Endothelial cell of umbilical vein (primary cell): ENCODE measurements at regions not wholly inside any gene's neighbourhood (a gene's known extent, or its start where the extent isn't known, plus 50 kb on each side); places are given as distances from the start of the nearest gene placed in this dataset.

ENCODE experiments used
- BruUV-seq: library from RNA; stranded (reverse); fragments of 400-500 nt; replicated peaks from 2 replicates; lab custom pipeline; 2021; lab: Mats Ljungman, UMichigan
- CTCF ChIA-PET: fragments of 300-600, 350-600 bp; sonication (Branson Sonifier 250); formaldehyde crosslinking; loops from one replicate; lab custom pipeline; 2021; ENCODE audit warnings: antibody characterized with exemption, inconsistent platforms; lab: Charles Lee
- POLR2A ChIA-PET: fragments of 300-600, 350-600 bp; sonication (Branson Sonifier 250); formaldehyde crosslinking; loops from one replicate; lab custom pipeline; 2021; ENCODE audit warnings: antibody characterized with exemption, inconsistent platforms; lab: Charles Lee
- DNase-seq: peaks from one replicate; pipeline ENCODE4 v3.0.0-alpha.2; 2011; ENCODE audit warnings: low read depth, low spot score
- FAIRE-seq: peaks from 2 replicates; lab custom pipeline; 2011; peaks lifted over from hg19 to GRCh38; lab: Jason Lieb, UNC
- H2AFZ ChIP-seq: 2 replicates; pipeline ENCODE4 v1.6.0; 2012; ENCODE audit warnings: low read depth, low read length, control low read depth, inconsistent platforms
- H3K27ac ChIP-seq: 2 replicates; pipeline ENCODE4 v1.5.1; 2011; ENCODE audit warnings: low read depth, mild to moderate bottlenecking, control low read depth, low read length, moderate library complexity; ENCODE audit not compliant: insufficient read depth
- H3K27me3 ChIP-seq, 2 experiments: 2 replicates each; pipeline versions ENCODE4 v1.6.0 to v1.6.1; 2011; ENCODE audit warnings: low read length in 2 of 2, mixed read lengths in 1 of 2; ENCODE audit not compliant: control insufficient read depth in 2 of 2, insufficient read depth in 2 of 2
- H3K36me3 ChIP-seq, 2 experiments: 2 replicates in 1 of 2; 3 replicates in 1 of 2; pipeline ENCODE4 v1.5.1; 2011; ENCODE audit warnings: low read length in 2 of 2, mild to moderate bottlenecking in 1 of 2, moderate library complexity in 1 of 2; ENCODE audit not compliant: control insufficient read depth in 2 of 2, insufficient read depth in 2 of 2; ENCODE audit errors: extremely low read depth in 1 of 2
- H3K4me1 ChIP-seq: 3 replicates; pipeline ENCODE4 v1.5.1; 2011; ENCODE audit warnings: mild to moderate bottlenecking, low read length; ENCODE audit not compliant: control insufficient read depth, insufficient read depth; ENCODE audit errors: extremely low read depth
- H3K4me2 ChIP-seq: 2 replicates; pipeline ENCODE4 v1.6.1; 2011; ENCODE audit warnings: low read length, control low read depth, mixed read lengths; ENCODE audit not compliant: insufficient read depth
- H3K4me3 ChIP-seq, 3 experiments: fragments of 200-600 bp in 1 of 3; sonication (generic), shearing (Covaris generic) in 1 of 3; replicated peaks in 1 of 3; 2 replicates each; pipeline ENCODE4 v1.5.1; 2011 to 2016; ENCODE audit warnings: control low read depth in 3 of 3, low read length in 3 of 3, mild to moderate bottlenecking in 2 of 3, inconsistent platforms in 1 of 3, low read depth in 1 of 3, moderate library complexity in 1 of 3; ENCODE audit not compliant: insufficient read depth in 1 of 3
- H3K79me2 ChIP-seq: 2 replicates; pipeline ENCODE4 v1.6.0; 2012; ENCODE audit warnings: low read length, inconsistent platforms; ENCODE audit not compliant: control insufficient read depth, insufficient read depth
- H3K9ac ChIP-seq: replicated peaks from 2 replicates; pipeline ENCODE3; 2011; ENCODE audit warnings: low read length, control low read depth; ENCODE audit not compliant: insufficient read depth; ENCODE audit errors: extremely low read depth
- H3K9me1 ChIP-seq: replicated peaks from 3 replicates; pipeline ENCODE4 v1.6.0; 2011; ENCODE audit warnings: mild to moderate bottlenecking, low read length; ENCODE audit not compliant: control insufficient read depth, insufficient read depth; ENCODE audit errors: extremely low read depth
- H3K9me3 ChIP-seq: replicated peaks from 2 replicates; pipeline ENCODE4 v1.5.1; 2012; ENCODE audit warnings: low read length, inconsistent platforms; ENCODE audit not compliant: control insufficient read depth, insufficient read depth
- H4K20me1 ChIP-seq: replicated peaks from 2 replicates; pipeline ENCODE3; 2011; ENCODE audit warnings: mild to moderate bottlenecking, low read length; ENCODE audit not compliant: control insufficient read depth, insufficient read depth; ENCODE audit errors: extremely low read depth
- CTCF ChIP-seq, 2 donors: IDR thresholded peaks; 1 replicate in 1 of 2; 2 replicates in 1 of 2; pipeline ENCODE4 v1.5.1; 2011; ENCODE audit warnings: low read length in 2 of 2, mild to moderate bottlenecking in 2 of 2, moderate library complexity in 2 of 2, control low read depth in 1 of 2, inconsistent platforms in 1 of 2, low read depth in 1 of 2; ENCODE audit not compliant: insufficient read depth in 1 of 2; ENCODE audit errors: extremely low read depth in 1 of 2
- EZH2 ChIP-seq: IDR thresholded peaks from 2 replicates; pipeline ENCODE4 v1.6.1; 2012; ENCODE audit warnings: borderline replicate concordance, low read depth, mild to moderate bottlenecking, moderate library complexity, low read length, inconsistent platforms; ENCODE audit not compliant: severe bottlenecking
- FOS ChIP-seq: IDR thresholded peaks from 2 replicates; pipeline ENCODE4 v1.6.1; 2011; ENCODE audit warnings: mild to moderate bottlenecking, low read length, moderate library complexity, borderline replicate concordance; ENCODE audit not compliant: insufficient read depth
- GATA2 ChIP-seq: IDR thresholded peaks from 2 replicates; pipeline ENCODE4 v1.7.0; 2011; ENCODE audit warnings: low read depth, mild to moderate bottlenecking, moderate library complexity, mixed read lengths, low read length; ENCODE audit not compliant: insufficient read length, insufficient read depth
- JUN ChIP-seq: IDR thresholded peaks from 2 replicates; pipeline ENCODE4 v1.6.1; 2011; ENCODE audit warnings: borderline replicate concordance, low read depth; ENCODE audit not compliant: insufficient read length, insufficient read depth
- MAX ChIP-seq: IDR thresholded peaks from 2 replicates; pipeline ENCODE4 v1.6.1; 2011; ENCODE audit not compliant: insufficient read depth, insufficient read length
- MYC ChIP-seq: IDR thresholded peaks from one replicate; pipeline ENCODE4 v1.6.1; 2011; ENCODE audit warnings: mild to moderate bottlenecking, low read depth, low read length
- POLR2A ChIP-seq: IDR thresholded peaks from 2 replicates; pipeline ENCODE4 v1.6.1; 2012; ENCODE audit warnings: low read depth, mild to moderate bottlenecking, control low read depth, low read length
- POLR2AphosphoS5 ChIP-seq: IDR thresholded peaks from 2 replicates; pipeline ENCODE4 v1.6.1; 2012; ENCODE audit warnings: low read depth, mild to moderate bottlenecking, control low read depth, low read length, moderate library complexity; ENCODE audit not compliant: insufficient read depth
- dilution Hi-C: fragments of 300-500 bp; cut with MboI; formaldehyde crosslinking; loops from one replicate; pipeline ENCODE4 v1.15.0; 2019; ENCODE audit warnings: low sequenced_read_pairs; ENCODE audit not compliant: extremely low pct_ligation_motif_present
- intact Hi-C: fragments of 100-400 bp; cut with micrococcal nuclease; formaldehyde crosslinking; loops from one replicate; pipeline ENCODE4 v1.10.0; 2022

GRCh38 chr4:189204616-189205015, 736.1 kb upstream of the FRG1 start:
- H3K9me1 ChIP-seq = no peaks in the 10 kb centered on the region
- FAIRE-seq (no peak), DNase-seq (no peak)
- H3K4me3 ChIP-seq = no peak overlapping the region
- H3K36me3 ChIP-seq = no peaks in the 10 kb centered on the region
- H2AFZ ChIP-seq = no peak overlapping the region
- no peaks in the 10 kb centered on the region for H3K27me3 ChIP-seq
- ChIA-PET CTCF (no interaction called here), POLR2A (no interaction called here)
- no peak for TF ChIP-seq FOS
- no peak for TF ChIP-seq MYC
- no peak for TF ChIP-seq EZH2
- TF ChIP-seq POLR2AphosphoS5 = no peak
- no peak for TF ChIP-seq GATA2
- TF ChIP-seq MAX = no peak
- intact Hi-C loops = no loop called here
- no peaks in the 10 kb centered on the region for H3K79me2 ChIP-seq
- H3K27ac ChIP-seq = no peak overlapping the region
- no peak overlapping the region for H3K9ac ChIP-seq
- no peaks in the 10 kb centered on the region for H4K20me1 ChIP-seq
- H3K4me1 ChIP-seq = no peaks in the 10 kb centered on the region
- H3K4me2 ChIP-seq = no peak overlapping the region
- dilution Hi-C loops = no loop called here
- H3K9me3 ChIP-seq = peaks cover 6% of the 10 kb centered on the region
- no TSS peak for BruUV-seq

- DNase-seq (no peak), FAIRE-seq (no peak)
- intact Hi-C loops (no loop called here), dilution Hi-C loops (no loop called here)
- no TSS peak for BruUV-seq
- H4K20me1 ChIP-seq = no peaks in the 10 kb centered on the region
- H3K9ac ChIP-seq = no peak overlapping the region
- no peaks in the 10 kb centered on the region for H3K4me1 ChIP-seq
- no peak overlapping the region for H2AFZ ChIP-seq
- no peak overlapping the region for H3K4me2 ChIP-seq
- ChIA-PET CTCF (no interaction called here), POLR2A (no interaction called here)
- no peaks in the 10 kb centered on the region for H3K27me3 ChIP-seq
- H3K27ac ChIP-seq = no peak overlapping the region
- H3K79me2 ChIP-seq = no peaks in the 10 kb centered on the region
- no peaks in the 10 kb centered on the region for H3K36me3 ChIP-seq
- H3K9me3 ChIP-seq = peaks cover 6% of the 10 kb centered on the region
- no peak overlapping the region for H3K4me3 ChIP-seq
- no peaks in the 10 kb centered on the region for H3K9me1 ChIP-seq
- TF ChIP-seq MAX = no peak
- no peak for TF ChIP-seq CTCF (IDR thresholded peaks at IDR 0.05; ENCODE audit: extremely low read depth in 1 of 2, insufficient read depth in 1 of 2, low read depth in 1 of 2, low read length in 2 of 2)
- no peak for TF ChIP-seq MYC
- no peak for TF ChIP-seq POLR2AphosphoS5
- no peak for TF ChIP-seq JUN
- TF ChIP-seq POLR2A = no peak
- TF ChIP-seq FOS = no peak
- TF ChIP-seq EZH2 = no peak
- TF ChIP-seq GATA2 = no peak
These were observed 733.7 kb upstream of the FRG1 start for GRCh38 chr4:189206953-189207352.
